Activated CD4-positive, alpha-beta T cell treated with anti-CD3 and anti-CD28 coated beads, Interleukin-2, Interleukin-6, amounts not matched to agents 100 ng/mL and 50 ng/mL, durations not matched to agents 16 hours and 8 hours (primary cell): ENCODE measurements at regions not wholly inside any gene's neighbourhood (a gene's known extent, or its start where the extent isn't known, plus 50 kb on each side); places are given as distances from the start of the nearest gene placed in this dataset.
A peak's percentile ranks its signal among the peaks of the same experiment; 100 is the strongest.

ENCODE experiments used
- DNase-seq: peaks from one replicate; pipeline ENCODE4 v3.0.0-alpha.2; 2020

GRCh38 chr6:6483733-6484132, 104.8 kb upstream of the LY86 start:
- no peak for DNase-seq

GRCh38 chr6:6484681-6485080, 103.8 kb upstream of the LY86 start:
- no peak for DNase-seq

GRCh38 chr6:6486595-6486994, 101.9 kb upstream of the LY86 start:
- DNase-seq, result no peak

- DNase-seq, result no peak
Measured at GRCh38 chr6:6491761-6492160, 96.8 kb upstream of the LY86 start.

- DNase-seq, result no peak
Measured at GRCh38 chr6:6492675-6493074, 95.8 kb upstream of the LY86 start.

GRCh38 chr6:6494139-6494538, 94.4 kb upstream of the LY86 start:
- peak; percentile 19 for DNase-seq

GRCh38 chr6:6494677-6495076, 93.8 kb upstream of the LY86 start:
- DNase-seq, result peak; percentile 18

GRCh38 chr6:6495851-6496250, 92.7 kb upstream of the LY86 start:
- no peak for DNase-seq

- no peak for DNase-seq
Measured at GRCh38 chr6:6497541-6497940, 91.0 kb upstream of the LY86 start.

- no peak for DNase-seq
Measured at GRCh38 chr6:6497976-6498375, 90.5 kb upstream of the LY86 start.

- DNase-seq, result no peak
Measured at GRCh38 chr6:6503191-6503590, 85.3 kb upstream of the LY86 start.

GRCh38 chr6:6505111-6505510, 83.4 kb upstream of the LY86 start:
- DNase-seq, result no peak

- no peak for DNase-seq
Measured at GRCh38 chr6:6508643-6509042, 79.9 kb upstream of the LY86 start.

- no peak for DNase-seq
Measured at GRCh38 chr6:6509284-6509683, 79.2 kb upstream of the LY86 start.

GRCh38 chr6:6512711-6513110, 75.8 kb upstream of the LY86 start:
- no peak for DNase-seq

- peak; percentile 88 for DNase-seq
Measured at GRCh38 chr6:6515691-6516607, 72.6 kb upstream of the LY86 start.

GRCh38 chr6:6516666-6517458, 71.7 kb upstream of the LY86 start:
- peak; percentile 23 for DNase-seq

- DNase-seq, result no peak
Measured at GRCh38 chr6:6518631-6519427, 69.7 kb upstream of the LY86 start.

GRCh38 chr6:6521961-6522482, 66.5 kb upstream of the LY86 start:
- no peak for DNase-seq

- no peak for DNase-seq
Measured at GRCh38 chr6:6522709-6523108, 65.8 kb upstream of the LY86 start.

GRCh38 chr6:6524951-6525350, 63.6 kb upstream of the LY86 start:
- no peak for DNase-seq

- DNase-seq, result no peak
Measured at GRCh38 chr6:6525933-6526332, 62.6 kb upstream of the LY86 start.

- DNase-seq, result no peak
Measured at GRCh38 chr6:6529275-6529674, 59.2 kb upstream of the LY86 start.
